Neural progenitor cell (in vitro differentiated cells): ENCODE measurements at regions not wholly inside any gene's neighbourhood (a gene's known extent, or its start where the extent isn't known, plus 50 kb on each side); places are given as distances from the start of the nearest gene placed in this dataset.

Experiments
- CTCF ChIP-seq: fragments of 200-600 bp; sonication (generic); IDR thresholded peaks from 2 replicates; pipeline ENCODE4 v1.5.1; 2017; ENCODE audit warnings: antibody characterized with exemption, mild to moderate bottlenecking
- EZH2 ChIP-seq: fragments of 200-600 bp; sonication (generic); IDR thresholded peaks from 2 replicates; pipeline ENCODE4 v1.6.1; 2017; ENCODE audit warnings: antibody characterized with exemption, mild to moderate bottlenecking, moderate library complexity

DNA sequence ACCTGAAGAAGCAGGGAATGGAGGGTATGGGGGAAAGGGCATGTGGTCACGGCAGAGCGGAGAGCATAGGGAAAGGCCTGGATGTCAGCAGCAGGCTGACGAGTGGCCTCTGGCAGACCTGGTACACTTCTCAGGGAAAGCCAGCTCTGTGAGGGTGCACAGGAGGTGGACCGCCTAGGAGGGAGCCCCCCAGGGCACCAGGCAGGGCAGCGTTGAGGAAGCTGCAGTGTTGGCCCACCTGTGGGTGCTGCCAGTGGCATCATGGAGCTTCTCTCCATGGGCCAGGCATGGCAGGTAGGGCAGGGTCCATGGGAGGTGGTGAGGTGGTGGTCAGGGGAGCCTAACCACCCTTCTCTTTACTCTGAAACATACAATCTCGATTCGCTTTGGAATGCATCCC lies 143.0 kb upstream of the PITX1 start:
- TF ChIP-seq CTCF (no peak), EZH2 (no peak)
